Retinal pigment epithelial cell (primary cell): ENCODE measurements at regions not wholly inside any gene's neighbourhood (a gene's known extent, or its start where the extent isn't known, plus 50 kb on each side); places are given as distances from the start of the nearest gene placed in this dataset.

Experiments
- DNase-seq: peaks from one replicate; pipeline ENCODE4 v3.0.0-alpha.2; 2010; ENCODE audit warnings: low read depth
- H3K4me3 ChIP-seq: 2 replicates; pipeline ENCODE4 v1.5.1; 2011; ENCODE audit warnings: mild to moderate bottlenecking, low read length, control low read depth, moderate library complexity
- TF ChIP-seq, protein P1 (sequence below): conservative IDR thresholded peaks from 2 replicates; pipeline ENCODE4 v1.5.1; 2011; ENCODE audit warnings: low read depth, low read length, control low read depth, inconsistent platforms

DNA sequence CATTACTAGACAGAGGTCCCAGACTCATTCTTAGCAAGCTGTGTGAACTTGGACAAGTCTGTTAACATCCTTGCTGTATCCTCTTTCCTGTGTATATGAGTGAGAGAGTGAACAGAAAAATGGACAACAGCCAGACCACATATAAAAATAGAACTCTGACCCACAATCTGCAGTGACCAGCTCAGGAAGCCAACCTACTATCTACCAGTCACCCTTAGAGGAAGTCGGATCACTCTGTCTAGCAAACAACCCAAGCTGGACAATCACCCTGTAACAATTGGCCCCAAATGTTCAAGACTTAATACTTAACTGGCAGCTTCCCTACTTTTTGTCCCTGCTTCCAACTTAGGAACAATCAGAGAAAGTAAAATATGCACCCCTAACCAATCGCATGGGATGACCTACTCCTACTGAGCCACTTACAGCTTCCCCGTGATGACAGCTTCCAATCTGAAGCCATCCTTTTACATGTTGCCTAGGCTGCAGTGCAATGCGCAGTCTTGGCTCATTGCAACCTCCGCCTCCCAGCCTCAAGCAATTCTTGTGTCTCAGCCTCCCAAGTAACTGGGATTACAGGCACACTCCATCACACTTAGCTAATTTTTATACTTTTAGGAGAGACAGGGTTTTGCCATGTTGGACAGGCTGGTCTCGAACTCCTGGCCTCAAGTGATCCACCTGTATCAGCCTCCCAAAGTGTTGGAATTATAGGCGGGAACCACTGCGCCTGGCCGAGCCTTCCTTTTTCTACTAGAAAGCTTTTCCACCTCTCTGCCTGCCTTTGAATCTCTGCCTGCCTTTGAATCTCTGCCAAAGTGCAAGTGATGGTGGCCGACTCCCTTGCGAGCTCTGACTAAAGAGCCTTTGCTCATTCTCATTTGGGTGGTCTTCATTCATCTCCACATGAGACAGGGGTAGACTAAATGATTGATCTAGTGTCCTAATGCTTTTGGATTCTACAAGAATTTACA is 158.3 kb upstream of the NDUFV2 start:
- no peak for DNase-seq
- H3K4me3 ChIP-seq: no peak overlapping the region
- TF ChIP-seq, protein P1, sequence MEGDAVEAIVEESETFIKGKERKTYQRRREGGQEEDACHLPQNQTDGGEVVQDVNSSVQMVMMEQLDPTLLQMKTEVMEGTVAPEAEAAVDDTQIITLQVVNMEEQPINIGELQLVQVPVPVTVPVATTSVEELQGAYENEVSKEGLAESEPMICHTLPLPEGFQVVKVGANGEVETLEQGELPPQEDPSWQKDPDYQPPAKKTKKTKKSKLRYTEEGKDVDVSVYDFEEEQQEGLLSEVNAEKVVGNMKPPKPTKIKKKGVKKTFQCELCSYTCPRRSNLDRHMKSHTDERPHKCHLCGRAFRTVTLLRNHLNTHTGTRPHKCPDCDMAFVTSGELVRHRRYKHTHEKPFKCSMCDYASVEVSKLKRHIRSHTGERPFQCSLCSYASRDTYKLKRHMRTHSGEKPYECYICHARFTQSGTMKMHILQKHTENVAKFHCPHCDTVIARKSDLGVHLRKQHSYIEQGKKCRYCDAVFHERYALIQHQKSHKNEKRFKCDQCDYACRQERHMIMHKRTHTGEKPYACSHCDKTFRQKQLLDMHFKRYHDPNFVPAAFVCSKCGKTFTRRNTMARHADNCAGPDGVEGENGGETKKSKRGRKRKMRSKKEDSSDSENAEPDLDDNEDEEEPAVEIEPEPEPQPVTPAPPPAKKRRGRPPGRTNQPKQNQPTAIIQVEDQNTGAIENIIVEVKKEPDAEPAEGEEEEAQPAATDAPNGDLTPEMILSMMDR: no peak

DNA sequence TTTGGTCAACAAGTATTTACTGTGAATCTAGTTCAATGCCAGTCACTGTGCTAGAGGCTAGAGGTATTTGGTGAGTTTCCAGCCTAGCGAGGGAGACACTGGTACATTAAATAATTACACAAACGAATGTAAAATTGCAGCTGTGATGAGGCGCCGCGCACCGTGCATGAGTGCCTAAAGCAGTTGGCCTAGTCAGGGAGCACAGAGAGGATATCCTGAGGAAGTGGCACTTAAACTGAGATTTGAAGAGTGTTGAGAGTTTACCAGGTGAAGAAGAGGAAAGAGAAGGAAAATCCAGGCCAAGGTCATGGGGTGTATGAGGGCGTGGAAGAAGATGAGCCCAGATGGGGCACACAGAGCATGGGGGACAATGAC is 157.6 kb upstream of the NDUFV2 start:
- DNase-seq: no peak

DNA sequence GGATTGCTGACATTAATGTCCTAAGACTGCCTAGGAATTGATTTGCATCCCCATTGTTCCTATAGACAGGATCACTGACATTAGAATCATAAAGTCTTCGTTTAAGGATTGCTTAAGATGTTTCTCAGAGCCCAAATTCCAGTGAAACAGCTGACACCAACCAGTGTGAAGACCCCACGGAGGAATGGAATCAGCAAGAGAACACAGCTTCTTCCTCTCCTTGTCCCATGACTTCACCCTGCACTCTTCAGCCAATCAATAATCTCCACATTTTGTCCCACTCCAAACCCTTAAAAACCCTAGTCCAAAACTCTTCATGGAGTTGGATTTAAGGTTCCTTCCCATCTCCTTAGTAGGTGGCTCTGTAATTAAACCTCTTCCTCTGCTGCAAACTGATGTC is 157.0 kb upstream of the NDUFV2 start:
- H3K4me3 ChIP-seq: no peak overlapping the region
- DNase-seq: no peak
- TF ChIP-seq, protein P1: no peak

More for the DNA sequence above, 157.6 kb upstream of the NDUFV2 start:
- TF ChIP-seq, protein P1: no peak
- H3K4me3 ChIP-seq: no peak overlapping the region

DNA sequence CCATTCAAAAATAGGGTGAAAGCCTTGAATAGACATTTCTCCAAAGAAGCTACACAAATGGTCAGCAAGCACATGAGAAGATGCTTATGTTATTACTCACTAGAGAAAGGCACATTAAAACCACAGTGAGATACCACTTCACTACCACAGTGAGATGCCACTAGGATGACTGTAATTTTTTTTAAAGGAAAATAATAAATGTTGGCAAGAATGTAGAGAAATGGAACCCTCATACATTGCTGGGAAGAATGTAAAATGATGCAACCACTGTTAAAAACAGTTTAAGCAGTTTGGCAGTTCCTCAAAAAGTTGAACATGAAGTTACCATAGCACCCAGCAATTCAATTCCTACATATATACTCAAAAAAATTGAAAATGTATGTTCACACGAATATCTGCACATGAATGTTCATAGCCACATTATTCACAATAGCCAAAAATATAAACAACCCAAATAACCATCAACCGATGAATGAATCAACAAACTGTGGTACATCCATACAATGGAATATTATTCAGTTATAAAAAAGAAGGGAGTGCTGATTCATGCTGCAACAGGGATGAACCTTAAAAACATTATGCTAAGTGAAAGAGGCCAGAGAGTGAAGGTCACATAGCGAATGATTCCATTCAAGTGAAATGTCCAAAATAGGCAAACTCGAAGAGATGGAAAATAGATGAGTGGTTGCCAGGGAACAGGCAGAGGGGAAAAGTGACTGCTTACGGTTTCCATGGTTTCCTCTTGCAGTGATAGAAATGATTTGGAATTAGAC is 156.2 kb upstream of the NDUFV2 start:
- TF ChIP-seq, protein P1: no peak
- peak; percentile 72 for DNase-seq
- no peak overlapping the region for H3K4me3 ChIP-seq

DNA sequence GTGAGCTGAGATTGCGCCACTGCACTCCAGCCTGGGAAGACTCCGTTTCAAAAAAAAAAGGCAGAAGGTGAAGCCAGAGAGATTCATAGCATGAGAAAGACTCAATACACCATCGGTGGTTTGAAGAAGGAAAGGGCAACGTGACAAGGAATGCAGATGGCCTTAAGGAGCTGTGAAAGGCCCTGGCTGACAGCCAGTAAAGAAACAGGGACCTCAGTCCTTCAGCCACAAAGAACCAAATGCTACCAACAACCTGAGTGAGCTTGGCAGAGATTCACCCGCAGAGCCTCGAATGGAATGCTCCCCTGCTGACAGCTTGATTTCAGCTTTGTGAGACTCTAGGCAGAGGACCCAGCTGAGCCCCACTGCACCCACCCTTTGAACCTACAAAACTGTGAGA is 154.9 kb upstream of the NDUFV2 start:
- TF ChIP-seq, protein P1: no peak
- H3K4me3 ChIP-seq: no peak overlapping the region
- DNase-seq: no peak

DNA sequence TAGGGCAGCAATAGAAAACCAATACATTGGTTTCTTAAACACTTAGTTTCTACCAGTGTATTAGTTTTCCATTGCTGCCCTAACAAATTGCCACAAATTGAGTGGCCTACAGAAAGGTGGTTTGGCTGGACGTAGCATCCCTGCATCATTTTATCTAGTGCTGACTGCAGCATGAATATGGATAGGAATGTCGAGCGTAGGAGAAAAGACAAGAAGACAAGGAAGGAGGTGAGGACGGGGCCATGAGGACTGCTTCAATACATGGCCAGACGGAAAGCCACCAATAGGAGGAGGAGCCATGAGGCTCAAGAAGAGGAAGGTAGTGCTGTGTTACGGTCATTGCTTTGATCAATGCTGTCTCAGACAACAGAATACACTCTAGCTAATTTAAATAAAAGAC is 154.5 kb upstream of the NDUFV2 start:
- H3K4me3 ChIP-seq: no peak overlapping the region
- DNase-seq: no peak
- TF ChIP-seq, protein P1: no peak
